ENCODE measurements at regions not wholly inside any gene's neighbourhood (a gene's known extent, or its start where the extent isn't known, plus 50 kb on each side); places are given as distances from the start of the nearest gene placed in this dataset.
"Not testable (repeated sequence)": the region's sequence is repeated elsewhere in the genome, so short reads cannot be mapped to it uniquely, and the experiment has no call there.

- DNase-seq = no peak
- no peak for ATAC-seq
- intact Hi-C loops (cut with micrococcal nuclease) = no loop called here
These were observed 124.4 kb downstream of the MYCN start for GRCh38 chr2:16064745-16065144.

- no peak for DNase-seq
- ATAC-seq = no peak
- intact Hi-C loops (cut with micrococcal nuclease) = no loop called here
These were observed 123.7 kb downstream of the MYCN start for GRCh38 chr2:16063955-16064633.

- ATAC-seq = no peak
- intact Hi-C loops (cut with micrococcal nuclease) = no loop called here
These were observed 123.0 kb downstream of the MYCN start for GRCh38 chr2:16063251-16063850.

GRCh38 chr2:16062471-16063250, 122.3 kb downstream of the MYCN start:
- intact Hi-C loops (cut with micrococcal nuclease) = no loop called here
- no peak for DNase-seq
- ATAC-seq = no peak

More at GRCh38 chr2:16063251-16063850, 123.0 kb downstream of the MYCN start:
- DNase-seq = no peak

- ATAC-seq = no peak
- intact Hi-C loops (cut with micrococcal nuclease) = no loop called here
- no peak for DNase-seq
These were observed 121.3 kb downstream of the MYCN start for GRCh38 chr2:16061441-16062217.

GRCh38 chr2:16060936-16061338, 120.6 kb downstream of the MYCN start:
- no peak for DNase-seq
- ATAC-seq = no peak
- intact Hi-C loops (cut with micrococcal nuclease) = no loop called here

- DNase-seq (no peak), ATAC-seq (no peak)
- intact Hi-C loops (cut with micrococcal nuclease) = no loop called here
These were observed 120.0 kb downstream of the MYCN start for GRCh38 chr2:16060125-16060935.

- DNase-seq = no peak
- intact Hi-C loops (cut with micrococcal nuclease) = no loop called here
- ATAC-seq = no peak
These were observed 119.2 kb downstream of the MYCN start for GRCh38 chr2:16059393-16060016.

GRCh38 chr2:16058747-16059358, 118.5 kb downstream of the MYCN start:
- DNase-seq = no peak
- no peak for ATAC-seq

GRCh38 chr2:16058256-16058655, 117.9 kb downstream of the MYCN start:
- no peak for DNase-seq
- ATAC-seq = no peak
- intact Hi-C loops (cut with micrococcal nuclease) = no loop called here

More at GRCh38 chr2:16058747-16059358, 118.5 kb downstream of the MYCN start:
- intact Hi-C loops (cut with micrococcal nuclease) = no loop called here

- DNase-seq (no peak), ATAC-seq (no peak)
- intact Hi-C loops (cut with micrococcal nuclease) = no loop called here
These were observed 117.3 kb downstream of the MYCN start for GRCh38 chr2:16057661-16058060.

GRCh38 chr2:16055848-16056580, 115.7 kb downstream of the MYCN start:
- DNase-seq (no peak), ATAC-seq (peak; percentile 51)
- intact Hi-C loops (cut with micrococcal nuclease) = no loop called here

GRCh38 chr2:16053437-16054257, 113.3 kb downstream of the MYCN start:
- no peak for ATAC-seq
- DNase-seq = no peak
- intact Hi-C loops (cut with micrococcal nuclease) = no loop called here

- intact Hi-C loops (cut with micrococcal nuclease); ATAC-seq; DNase-seq: not testable (repeated sequence)
These were observed 112.3 kb downstream of the MYCN start for GRCh38 chr2:16052571-16053052.

- no peak for ATAC-seq
- intact Hi-C loops (cut with micrococcal nuclease) = no loop called here
- DNase-seq = no peak
These were observed 111.7 kb downstream of the MYCN start for GRCh38 chr2:16051841-16052564.
